ENCODE measurements at regions not wholly inside any gene's neighbourhood (a gene's known extent, or its start where the extent isn't known, plus 50 kb on each side); places are given as distances from the start of the nearest gene placed in this dataset.
A peak's percentile ranks its signal among the peaks of the same experiment; 100 is the strongest.
"Not testable (repeated sequence)": the region's sequence is repeated elsewhere in the genome, so short reads cannot be mapped to it uniquely, and the experiment has no call there.

DNA sequence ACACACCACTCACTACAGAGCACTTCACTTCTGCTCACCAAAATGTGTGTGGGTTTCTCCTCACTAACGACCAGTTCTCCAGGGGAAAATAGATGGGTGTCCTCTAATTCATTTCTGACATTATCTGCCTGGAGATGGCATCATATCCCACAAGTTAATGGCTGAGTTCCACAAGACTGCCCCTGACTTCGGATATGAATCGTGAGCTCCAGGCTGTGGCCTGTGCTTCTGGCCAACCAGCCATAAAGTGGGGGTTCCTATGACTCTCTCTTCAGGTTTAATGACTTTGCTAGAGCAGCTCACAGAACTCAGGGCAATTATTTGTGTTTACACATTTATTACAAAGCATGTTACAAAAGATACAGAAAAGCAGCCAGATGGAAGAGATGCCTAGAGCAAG is 113.0 kb upstream of the SYT13 start:
- intact Hi-C loops (cut with DNase I) = no loop called here
- ATAC-seq (no peak), DNase-seq (ENCODE audit: low spot score) (no peak)

DNA sequence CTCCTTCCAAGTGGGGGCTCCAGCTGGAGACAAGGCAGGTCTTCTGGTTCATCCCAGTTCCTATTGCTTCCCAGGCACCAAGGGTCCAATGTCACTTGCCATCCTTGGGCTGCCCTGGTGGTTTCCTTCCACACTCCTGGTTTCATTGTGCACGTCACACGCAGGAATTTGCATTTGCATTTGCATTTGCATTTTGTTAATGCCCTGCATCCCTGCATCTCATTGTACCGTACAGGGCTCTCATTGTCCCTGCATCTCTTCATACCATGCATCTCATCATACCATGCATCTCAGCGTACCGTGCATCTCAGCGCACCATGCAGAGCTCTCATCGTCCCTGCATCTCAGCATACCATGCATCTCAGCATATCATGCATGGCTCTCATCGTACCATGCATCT is 112.2 kb upstream of the SYT13 start:
- ATAC-seq = no peak
- no peak for DNase-seq (ENCODE audit: low spot score)
- intact Hi-C loops (cut with DNase I) = no loop called here

DNA sequence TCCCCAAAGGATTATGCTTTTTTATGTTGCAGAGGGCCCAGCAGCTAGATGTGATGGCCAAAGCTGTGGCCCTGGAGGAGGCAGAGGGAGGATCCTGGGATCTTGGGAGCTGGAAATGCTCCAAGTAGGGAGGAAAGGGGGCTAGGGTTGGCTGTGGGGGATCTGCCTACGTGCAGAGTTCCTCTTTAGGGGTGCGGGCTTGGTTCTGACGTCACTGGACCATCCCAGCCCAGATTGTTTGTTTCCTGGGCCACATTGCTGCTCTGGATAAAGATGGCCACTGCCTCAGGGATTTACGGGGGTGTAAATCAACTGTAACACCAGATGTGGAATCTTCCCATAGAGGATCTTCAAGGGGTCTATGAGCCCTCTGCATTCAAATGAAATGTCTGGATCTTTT is 110.3 kb upstream of the SYT13 start:
- ATAC-seq (no peak), DNase-seq (ENCODE audit: low spot score) (no peak)
- intact Hi-C loops (cut with DNase I) = no loop called here

DNA sequence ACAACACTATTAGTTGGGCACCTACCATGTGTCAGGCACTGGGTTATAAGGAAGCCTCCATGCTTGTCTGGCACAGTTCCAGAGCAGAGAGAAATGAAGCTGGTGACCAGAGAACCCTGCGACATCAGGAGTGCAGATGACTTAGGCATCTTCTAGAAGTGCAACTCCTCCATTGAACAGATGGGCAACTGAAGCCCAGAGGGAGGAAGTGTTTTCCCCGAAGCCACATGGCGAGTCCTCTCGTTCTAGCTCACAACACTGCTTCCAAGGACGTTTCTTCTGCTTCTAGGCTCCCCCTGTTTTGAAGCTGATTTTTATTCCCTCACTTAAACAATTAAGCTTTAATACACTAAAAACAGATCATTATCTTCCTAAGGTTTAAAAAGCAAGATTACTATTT is 109.8 kb upstream of the SYT13 start:
- peak; percentile 23 for DNase-seq (ENCODE audit: low spot score)
- no peak for ATAC-seq
- intact Hi-C loops (cut with DNase I) = no loop called here

DNA sequence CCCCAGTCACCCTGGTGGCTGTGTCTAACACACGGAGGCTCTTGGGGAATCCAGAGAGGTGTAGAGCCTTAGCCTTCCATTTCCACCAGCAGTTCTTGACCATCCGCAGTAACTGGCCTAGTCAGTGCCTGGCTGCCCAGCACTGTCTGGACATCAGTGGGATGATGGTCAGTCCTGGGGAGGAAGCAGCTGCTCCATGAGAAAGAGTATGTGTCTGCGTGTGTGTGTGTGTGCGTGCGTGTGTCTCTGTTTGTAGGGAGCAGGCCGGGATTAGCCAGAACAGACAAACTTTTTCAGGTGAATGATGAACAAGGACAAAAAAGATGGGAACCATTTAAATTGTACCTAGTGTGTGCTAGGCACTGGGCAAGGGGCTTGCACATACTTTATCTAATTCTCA is 109.3 kb upstream of the SYT13 start:
- DNase-seq (ENCODE audit: low spot score) = peak; percentile 2
- ATAC-seq = no peak
- intact Hi-C loops (cut with DNase I) = no loop called here

DNA sequence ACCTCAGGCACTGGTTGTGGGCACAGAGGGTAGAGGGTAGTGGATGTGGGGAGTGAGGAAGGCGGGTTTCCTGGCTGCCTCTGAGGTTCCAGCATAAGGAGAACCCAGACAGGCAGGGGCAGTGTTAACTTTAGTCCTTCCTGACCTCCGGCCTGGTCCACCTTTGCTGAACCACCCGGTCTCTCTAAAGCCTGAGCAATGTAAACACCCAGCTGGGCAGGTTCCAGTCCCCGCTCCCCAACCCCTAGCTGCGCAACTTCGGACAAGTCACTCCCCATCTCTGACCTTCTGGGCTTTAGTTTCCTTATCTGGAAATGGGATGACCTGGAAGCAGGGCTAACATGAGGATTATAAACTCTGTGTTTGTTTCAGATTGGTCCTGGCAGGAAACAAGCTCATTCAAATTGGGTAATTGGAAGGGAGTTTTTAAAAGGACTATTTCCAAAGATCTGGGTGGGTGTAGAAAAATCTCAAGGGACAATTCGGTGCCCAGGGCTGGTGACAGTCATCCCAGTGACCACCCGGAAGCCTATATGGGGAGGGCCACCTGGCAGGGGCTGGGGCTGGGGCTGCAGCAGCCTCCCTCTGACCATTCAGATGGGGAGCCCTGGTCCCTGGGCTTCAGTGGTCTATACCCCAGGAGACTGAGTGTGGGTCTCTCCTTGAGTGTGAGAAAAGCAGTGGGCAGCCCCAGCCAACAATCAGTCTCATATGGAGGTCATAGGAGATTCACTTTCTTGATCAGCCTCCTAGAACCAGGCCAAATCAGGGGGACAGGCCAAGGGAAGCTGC is 108.3 kb upstream of the SYT13 start:
- ATAC-seq = no peak
- peak; percentile 28 for DNase-seq (ENCODE audit: low spot score)
- intact Hi-C loops (cut with DNase I) = no loop called here

DNA sequence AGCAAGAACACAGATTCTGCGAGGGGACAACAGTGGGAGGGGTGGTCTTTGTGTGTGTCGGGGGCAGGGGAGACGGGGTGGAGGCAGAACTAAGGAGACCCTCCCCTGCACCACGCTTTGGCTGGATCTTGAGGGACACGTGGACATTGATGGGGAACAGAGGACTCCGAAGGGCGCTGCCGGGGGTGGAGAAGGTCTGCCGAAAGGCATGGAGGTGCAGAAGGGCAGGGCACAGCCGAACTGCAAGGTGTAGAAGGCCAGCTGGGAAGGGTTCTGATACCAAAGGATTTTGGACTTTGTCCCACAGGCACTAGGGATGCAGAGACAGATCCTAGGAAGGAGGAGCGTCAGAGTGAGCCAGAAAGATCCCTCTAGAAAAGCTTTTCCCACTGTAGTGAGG is 107.7 kb upstream of the SYT13 start:
- DNase-seq (ENCODE audit: low spot score) = peak; percentile 45
- intact Hi-C loops (cut with DNase I) = no loop called here

DNA sequence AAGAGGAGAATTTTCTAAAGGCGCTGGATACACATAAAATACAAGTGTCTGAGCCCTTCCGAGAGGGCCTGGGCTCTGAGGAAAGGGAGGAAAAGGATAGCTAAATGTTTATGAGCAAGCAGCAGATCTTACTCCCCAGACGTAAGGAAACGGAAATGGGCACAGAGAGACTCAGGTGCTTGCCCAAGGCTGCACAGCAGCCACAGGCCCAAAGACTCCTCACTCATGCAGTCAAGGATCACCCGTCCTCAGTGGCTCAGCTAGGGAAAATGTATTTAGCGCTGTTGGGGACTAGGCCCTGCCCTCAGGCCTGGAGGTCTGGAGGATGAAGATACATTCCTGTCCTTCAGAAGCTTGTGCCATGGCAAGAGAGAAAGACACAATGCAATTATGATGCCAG is 107.2 kb upstream of the SYT13 start:
- intact Hi-C loops (cut with DNase I) = no loop called here
- ATAC-seq (no peak), DNase-seq (ENCODE audit: low spot score) (no peak)

More for the DNA sequence above, 107.7 kb upstream of the SYT13 start:
- ATAC-seq = no peak

DNA sequence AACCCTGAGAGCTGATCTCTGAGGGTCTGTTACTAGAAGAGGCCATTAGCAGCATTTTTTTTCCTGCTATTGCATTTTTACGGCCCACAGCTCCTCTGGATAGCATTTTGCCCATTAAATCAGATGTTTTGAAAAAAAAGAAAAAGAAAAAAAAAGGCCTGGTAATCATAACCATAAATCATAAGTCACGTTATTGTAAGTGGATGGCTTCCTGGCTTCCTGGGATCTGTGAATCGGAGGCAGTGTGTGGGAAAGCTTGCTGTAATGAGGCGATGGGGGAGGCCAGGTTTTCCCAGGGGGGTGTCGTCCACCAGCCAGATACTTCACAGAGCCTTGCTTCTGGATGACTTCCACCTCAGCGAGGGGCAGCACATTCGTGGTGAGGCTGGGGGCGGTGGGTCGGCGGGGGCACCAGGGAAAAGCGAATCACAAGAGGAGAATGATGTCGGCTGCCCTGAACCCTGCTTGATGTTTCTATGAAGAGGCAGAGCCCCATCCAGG is 106.5 kb upstream of the SYT13 start:
- intact Hi-C loops (cut with DNase I) = no loop called here
- no peak for ATAC-seq
- DNase-seq (ENCODE audit: low spot score) = peak; percentile 37

DNA sequence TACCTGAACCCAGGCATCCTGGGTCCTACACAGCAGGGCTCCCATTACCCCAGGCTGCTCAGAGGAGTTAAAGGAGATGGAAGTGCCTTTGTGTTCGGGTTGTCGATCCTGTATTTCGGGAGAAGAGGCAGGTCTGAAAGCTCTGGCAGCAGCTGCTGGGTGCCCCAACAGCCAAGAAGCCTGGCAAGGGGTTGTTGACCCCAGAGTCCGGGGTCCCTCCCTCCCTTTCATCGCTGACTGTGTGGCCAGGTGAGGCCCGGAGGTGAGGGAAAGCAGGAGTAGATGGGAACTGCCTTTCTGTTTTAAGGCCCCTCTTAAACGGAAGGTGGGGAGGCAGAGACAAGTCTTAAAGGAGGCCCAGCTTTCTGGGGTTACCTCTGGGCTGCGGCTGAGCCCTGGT is 106.0 kb upstream of the SYT13 start:
- ATAC-seq (no peak), DNase-seq (ENCODE audit: low spot score) (peak; percentile 5)
- intact Hi-C loops (cut with DNase I) = no loop called here

DNA sequence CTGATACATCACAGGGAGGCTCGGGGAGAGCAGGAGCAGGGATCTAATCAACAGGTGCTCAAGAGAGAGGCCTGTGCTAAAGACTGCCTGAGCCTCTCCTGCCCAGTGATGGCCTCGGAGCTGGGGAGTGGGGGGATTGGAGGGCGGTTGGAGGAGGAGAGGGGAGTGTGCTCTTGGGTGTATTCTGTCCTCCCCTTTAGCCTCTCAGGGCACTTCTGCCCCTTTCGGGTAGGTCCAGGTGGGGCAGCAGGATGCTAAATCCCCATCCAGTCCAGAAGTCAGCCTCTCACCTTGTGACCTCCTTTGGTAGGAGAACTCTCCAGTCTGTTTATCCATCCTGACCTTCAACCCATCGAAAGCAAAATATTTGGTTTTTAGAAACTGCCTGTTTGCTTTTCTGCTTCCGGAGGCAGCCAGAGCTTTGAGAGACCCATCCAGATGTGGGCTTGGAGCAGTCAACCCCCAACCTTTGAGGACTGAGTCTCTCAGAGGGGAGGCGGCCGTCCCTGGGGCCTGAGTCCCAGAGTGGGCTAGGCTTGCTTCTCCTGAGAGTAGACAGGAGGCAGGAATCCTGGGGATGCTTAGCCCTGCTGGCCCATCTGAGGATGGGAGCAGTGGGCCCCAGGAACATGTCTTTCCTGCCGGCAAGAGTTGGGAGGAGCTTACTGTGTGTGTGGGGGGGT is 105.2 kb upstream of the SYT13 start:
- intact Hi-C loops (cut with DNase I) = no loop called here
- ATAC-seq = no peak
- no peak for DNase-seq (ENCODE audit: low spot score)

DNA sequence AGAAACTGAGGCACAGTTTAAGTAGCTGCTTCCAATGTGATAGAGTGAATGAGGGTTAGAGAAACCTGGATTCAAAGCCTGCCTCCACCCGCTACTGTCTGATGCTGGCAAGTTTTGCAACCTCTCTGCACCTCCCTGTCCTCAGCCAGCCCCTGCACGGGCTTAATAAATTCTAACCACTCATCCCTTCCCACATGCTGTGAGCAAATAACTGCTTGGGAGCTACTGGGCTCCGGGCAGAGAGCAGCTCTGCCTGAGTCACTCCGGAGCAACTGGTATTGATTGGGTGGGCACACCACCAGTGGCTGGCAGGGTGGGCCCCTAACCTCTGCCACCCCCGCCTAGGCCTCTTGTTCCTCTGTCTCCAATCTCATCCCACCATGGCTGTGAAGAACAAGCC is 104.3 kb upstream of the SYT13 start:
- intact Hi-C loops (cut with DNase I) = no loop called here
- DNase-seq (ENCODE audit: low spot score) (no peak), ATAC-seq (no peak)

DNA sequence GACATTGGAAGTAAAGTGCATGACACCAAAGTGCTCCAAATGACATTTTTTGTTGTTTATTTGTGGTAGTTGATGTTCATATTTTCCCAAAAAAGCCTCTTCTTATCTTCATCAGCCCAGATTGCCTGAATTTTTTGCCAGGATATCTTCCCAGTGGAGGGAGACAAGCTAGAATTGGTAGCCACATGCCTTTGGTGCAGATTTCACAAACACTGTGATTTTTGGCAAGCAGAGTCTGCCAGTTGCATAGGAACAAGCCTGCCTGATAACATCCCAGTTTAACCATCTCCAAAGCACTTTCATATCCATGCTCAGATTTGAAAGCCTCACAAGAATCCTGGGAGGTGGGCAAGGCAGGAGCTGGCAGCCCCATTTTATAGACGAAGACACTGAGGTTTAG is 102.3 kb upstream of the SYT13 start:
- intact Hi-C loops (cut with DNase I) = no loop called here
- ATAC-seq = peak; percentile 49
- peak; percentile 2 for DNase-seq (ENCODE audit: low spot score)

DNA sequence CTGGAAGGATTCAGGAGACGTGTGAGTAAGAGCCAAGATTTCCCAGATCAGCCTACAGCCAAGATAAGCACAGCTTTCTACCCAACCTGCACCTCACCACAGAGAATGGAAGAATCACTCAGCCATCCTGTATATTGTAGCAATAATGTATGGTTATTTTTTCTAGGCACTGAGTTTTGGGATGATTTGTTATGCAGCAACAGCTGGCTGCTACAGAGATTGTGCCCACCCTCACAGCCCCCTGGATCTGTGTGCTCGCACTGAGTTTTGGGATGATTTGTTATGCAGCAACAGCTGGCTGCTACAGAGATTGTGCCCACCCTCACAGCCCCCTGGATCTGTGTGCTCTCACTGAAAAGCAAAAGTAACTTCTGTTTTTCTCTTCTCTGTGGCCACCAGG is 101.7 kb upstream of the SYT13 start:
- intact Hi-C loops (cut with DNase I); ATAC-seq: not testable (repeated sequence)
- DNase-seq (ENCODE audit: low spot score) = peak; percentile 2

DNA sequence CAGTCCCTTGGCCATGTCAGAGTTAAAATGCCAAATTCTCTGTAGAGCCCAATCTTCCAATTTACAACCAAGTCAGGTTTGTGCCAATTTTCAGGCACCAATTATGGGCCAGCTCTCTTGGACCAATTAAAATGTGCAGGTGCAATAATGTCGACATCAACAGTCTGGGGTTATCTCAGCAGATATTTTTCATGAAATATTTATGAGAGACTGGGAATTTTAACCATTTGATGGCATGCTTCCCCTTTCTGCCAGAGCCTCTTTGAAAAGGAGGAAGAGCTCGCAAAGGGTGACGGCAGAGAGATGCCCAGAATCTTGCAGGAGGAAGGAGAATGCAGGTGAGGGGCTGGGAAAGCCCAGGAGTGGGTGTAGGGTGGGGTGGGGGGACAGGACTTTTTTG is 100.8 kb upstream of the SYT13 start:
- intact Hi-C loops (cut with DNase I) = no loop called here
- DNase-seq (ENCODE audit: low spot score) = no peak
- ATAC-seq = no peak

DNA sequence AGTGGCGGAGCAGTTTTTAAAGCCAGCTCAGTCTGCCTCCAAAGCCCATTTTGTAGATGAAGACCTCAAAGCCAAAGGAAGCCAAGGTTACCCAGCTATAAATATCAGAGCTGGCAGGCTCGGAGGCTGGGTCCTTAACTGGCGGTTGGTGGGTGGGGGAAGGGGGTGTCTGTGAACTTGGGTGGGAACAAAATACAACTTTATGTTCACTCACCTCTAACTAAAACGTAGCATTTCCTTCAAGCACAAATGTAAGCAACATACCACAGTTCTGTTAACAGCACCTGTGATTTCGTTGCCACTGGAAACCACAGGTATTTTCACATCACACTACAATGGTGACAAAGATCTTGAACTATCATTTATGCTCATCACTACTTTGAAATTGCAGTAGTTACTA is 99.7 kb upstream of the SYT13 start:
- intact Hi-C loops (cut with DNase I) = no loop called here
- ATAC-seq = no peak

DNA sequence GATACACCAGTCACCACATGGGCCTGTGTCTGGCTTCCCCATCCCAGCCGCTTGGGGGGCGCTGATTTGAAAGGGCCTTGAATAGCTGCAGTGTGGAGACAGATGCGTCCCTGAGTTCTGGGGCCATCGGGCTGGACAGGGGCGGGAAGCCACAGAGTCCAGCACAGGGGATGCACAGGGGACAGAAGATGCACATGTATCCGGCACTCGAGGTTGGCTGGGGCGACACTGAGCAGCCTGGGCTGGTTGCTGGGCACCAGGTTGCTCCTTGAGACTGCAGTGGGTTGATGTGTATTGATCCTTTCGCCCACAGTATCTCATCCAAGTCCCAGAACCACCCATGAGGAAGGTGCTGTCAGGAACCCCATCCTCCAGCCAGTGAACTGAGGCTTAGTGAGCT is 99.3 kb upstream of the SYT13 start:
- DNase-seq (ENCODE audit: low spot score) (no peak), ATAC-seq (no peak)
- intact Hi-C loops (cut with DNase I) = no loop called here

More for the DNA sequence above, 99.7 kb upstream of the SYT13 start:
- no peak for DNase-seq (ENCODE audit: low spot score)

DNA sequence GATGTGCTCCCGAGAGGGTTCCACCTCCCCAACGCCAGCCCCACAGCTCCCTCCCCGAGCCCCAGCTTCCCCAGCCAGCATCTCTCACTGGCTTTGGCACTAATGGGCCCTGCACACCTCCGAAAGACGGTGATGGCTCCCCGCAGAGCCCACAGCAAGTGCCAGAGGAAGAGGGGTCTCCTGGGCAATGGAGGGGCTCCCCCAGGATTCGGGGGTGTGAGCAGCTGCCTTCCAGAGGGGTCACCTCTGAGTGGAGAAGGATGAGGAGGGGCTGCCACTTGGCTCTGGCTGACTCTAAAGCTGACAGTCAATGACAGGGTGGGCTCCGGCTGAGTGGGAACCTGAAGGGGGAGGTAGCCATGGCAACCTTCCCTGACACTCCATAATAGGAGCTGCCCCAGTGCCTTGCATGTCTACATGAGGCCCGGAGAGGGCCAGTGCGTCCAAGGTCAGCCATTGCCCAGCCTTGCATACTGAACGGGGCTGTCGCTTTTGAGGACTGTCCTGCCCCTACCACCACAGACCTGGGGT is 98.6 kb upstream of the SYT13 start:
- ATAC-seq (no peak), DNase-seq (ENCODE audit: low spot score) (no peak)
- intact Hi-C loops (cut with DNase I) = no loop called here

DNA sequence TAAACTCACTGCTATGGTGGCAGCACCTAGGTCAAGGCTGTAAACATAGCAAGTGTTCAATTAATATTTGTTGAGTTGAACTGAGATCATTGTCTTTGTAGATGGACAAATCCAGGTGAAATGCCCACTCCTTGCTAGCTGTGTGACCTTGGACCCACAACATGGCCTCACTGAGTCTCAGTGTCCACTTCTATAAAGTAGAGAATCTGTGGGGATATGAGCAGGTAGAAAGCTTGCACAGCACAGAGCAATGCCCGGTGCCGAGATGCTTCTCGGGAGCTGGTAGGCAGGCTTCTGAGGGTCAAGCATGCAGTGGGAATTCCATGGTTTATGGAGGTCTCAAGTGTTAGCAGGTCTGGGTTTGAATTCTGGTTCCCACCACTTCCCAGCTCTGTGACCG is 97.9 kb upstream of the SYT13 start:
- ATAC-seq = no peak
- intact Hi-C loops (cut with DNase I) = no loop called here

DNA sequence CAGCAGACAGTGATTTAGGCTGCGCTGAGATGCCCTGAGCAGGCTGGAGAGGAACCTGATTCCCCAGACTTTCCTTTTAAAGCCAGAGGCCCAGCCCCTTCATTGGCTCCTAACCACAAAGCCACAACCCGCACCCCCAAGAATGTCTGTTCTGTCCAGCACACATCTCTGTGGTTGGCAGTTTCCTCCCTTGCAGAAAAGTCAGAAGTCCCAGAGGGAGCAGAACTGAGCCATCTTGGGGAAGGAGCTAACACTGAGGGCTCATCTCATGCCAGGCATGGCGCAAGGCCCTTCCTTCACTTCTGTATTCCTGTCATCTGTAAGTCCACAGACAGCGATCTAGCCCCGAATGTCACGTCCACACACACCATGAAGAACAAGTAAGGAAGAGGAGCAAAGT is 97.1 kb upstream of the SYT13 start:
- intact Hi-C loops (cut with DNase I) = no loop called here
- no peak for ATAC-seq
- DNase-seq (ENCODE audit: low spot score) = no peak

More for the DNA sequence above, 97.9 kb upstream of the SYT13 start:
- DNase-seq (ENCODE audit: low spot score) = no peak

Data from sciatic nerve (tissue), 2 donors.